HG03520 (cell line): ENCODE measurements at regions not wholly inside any gene's neighbourhood (a gene's known extent, or its start where the extent isn't known, plus 50 kb on each side); places are given as distances from the start of the nearest gene placed in this dataset.
A peak's percentile ranks its signal among the peaks of the same experiment; 100 is the strongest.
"Not testable (repeated sequence)": the region's sequence is repeated elsewhere in the genome, so short reads cannot be mapped to it uniquely, and the experiment has no call there.

ENCODE experiments used
- ATAC-seq: cut with Tn5 transposase; IDR thresholded peaks from one replicate; pipeline ENCODE4 v1.9.1; 2021; ENCODE audit warnings: mild to moderate bottlenecking, moderate library complexity; ENCODE audit not compliant: unreplicated experiment

- ATAC-seq, result no peak
Measured at GRCh38 chr1:101463195-101463594, 226.4 kb downstream of the S1PR1 start.

- ATAC-seq, result no peak
Measured at GRCh38 chr1:101465941-101466340, 229.1 kb downstream of the S1PR1 start.

- no peak for ATAC-seq
Measured at GRCh38 chr1:101474039-101474665, 237.3 kb downstream of the S1PR1 start.

GRCh38 chr1:101476541-101476940 lies 239.7 kb downstream of the S1PR1 start:
- no peak for ATAC-seq

- no peak for ATAC-seq
Measured at GRCh38 chr1:101479945-101480344, 243.1 kb downstream of the S1PR1 start.

- ATAC-seq, result no peak
Measured at GRCh38 chr1:101482306-101482705, 245.5 kb downstream of the S1PR1 start.

- no peak for ATAC-seq
Measured at GRCh38 chr1:101483982-101484688, 247.3 kb downstream of the S1PR1 start.

- ATAC-seq, result no peak
Measured at GRCh38 chr1:101484689-101485338, 248.0 kb downstream of the S1PR1 start.

- ATAC-seq, result no peak
Measured at GRCh38 chr1:101485712-101486111, 248.9 kb downstream of the S1PR1 start.

GRCh38 chr1:101492144-101492543 lies 255.3 kb downstream of the S1PR1 start:
- ATAC-seq, result not testable (repeated sequence)

- ATAC-seq, result not testable (repeated sequence)
Measured at GRCh38 chr1:101493920-101494319, 257.1 kb downstream of the S1PR1 start.

- ATAC-seq, result no peak
Measured at GRCh38 chr1:101496109-101496508, 259.3 kb downstream of the S1PR1 start.

GRCh38 chr1:101497881-101498559 lies 261.2 kb downstream of the S1PR1 start:
- no peak for ATAC-seq

GRCh38 chr1:101504106-101504505 lies 267.3 kb downstream of the S1PR1 start:
- ATAC-seq, result not testable (repeated sequence)

GRCh38 chr1:101505240-101505639 lies 268.4 kb downstream of the S1PR1 start:
- not testable (repeated sequence) for ATAC-seq

GRCh38 chr1:101506541-101507164 lies 269.8 kb downstream of the S1PR1 start:
- peak; percentile 75 for ATAC-seq

- no peak for ATAC-seq
Measured at GRCh38 chr1:101507547-101507971, 270.7 kb downstream of the S1PR1 start.

GRCh38 chr1:101508913-101509312 lies 272.1 kb downstream of the S1PR1 start:
- ATAC-seq, result no peak

- ATAC-seq, result no peak
Measured at GRCh38 chr1:101509370-101509769, 272.6 kb downstream of the S1PR1 start.

GRCh38 chr1:101511202-101511891 lies 274.5 kb downstream of the S1PR1 start:
- no peak for ATAC-seq
